Spleen (tissue), 11 donors: ENCODE measurements at regions not wholly inside any gene's neighbourhood (a gene's known extent, or its start where the extent isn't known, plus 50 kb on each side); places are given as distances from the start of the nearest gene placed in this dataset.
A peak's percentile ranks its signal among the peaks of the same experiment; 100 is the strongest.
"Not testable (repeated sequence)": the region's sequence is repeated elsewhere in the genome, so short reads cannot be mapped to it uniquely, and the experiment has no call there.

Source experiments
- DNase-seq: peaks from one replicate; pipeline ENCODE4 v3.0.0-alpha.2; 2020
- H3K27ac ChIP-seq, 8 donors: fragments of 200-600 bp; sonication (generic) in 7 of 8; 1 replicate in 4 of 8; 2 replicates in 4 of 8; pipeline versions ENCODE4 v1.5.0 to v1.8.0; 2016 to 2021; ENCODE audit warnings: inconsistent platforms in 4 of 8, mild to moderate bottlenecking in 4 of 8, moderate library complexity in 1 of 8
- H3K27me3 ChIP-seq, 7 donors: fragments of 200-600 bp; sonication (generic) in 6 of 7; replicated peaks in 1 of 7; 1 replicate in 4 of 7; 2 replicates in 3 of 7; pipeline versions ENCODE4 v1.5.0 to v1.8.0; 2016 to 2021; ENCODE audit warnings: inconsistent platforms in 3 of 7, mild to moderate bottlenecking in 1 of 7
- H3K36me3 ChIP-seq, 6 donors: fragments of 200-600 bp; sonication (generic) in 5 of 6; 1 replicate in 4 of 6; 2 replicates in 2 of 6; pipeline versions ENCODE4 v1.5.0 to v1.8.0; 2016 to 2021; ENCODE audit warnings: inconsistent platforms in 2 of 6
- H3K4me1 ChIP-seq, 6 donors: fragments of 200-600 bp; sonication (generic) in 5 of 6; 1 replicate in 3 of 6; 2 replicates in 3 of 6; pipeline versions ENCODE4 v1.5.0 to v1.8.0; 2016 to 2021; ENCODE audit warnings: inconsistent platforms in 3 of 6
- H3K4me3 ChIP-seq, 8 donors: fragments of 200-600 bp; sonication (generic) in 7 of 8; 1 replicate in 4 of 8; 2 replicates in 4 of 8; pipeline versions ENCODE4 v1.5.0 to v1.8.0; 2016 to 2021; ENCODE audit warnings: inconsistent platforms in 4 of 8, mild to moderate bottlenecking in 4 of 8, moderate library complexity in 2 of 8
- H3K9me3 ChIP-seq, 8 donors: fragments of 200-600 bp; sonication (generic) in 7 of 8; 1 replicate in 4 of 8; 2 replicates in 4 of 8; pipeline versions ENCODE4 v1.5.0 to v1.8.0; 2016 to 2021; ENCODE audit warnings: inconsistent platforms in 4 of 8
- POLR2A ChIP-seq, 3 donors: fragments of 450-650 bp; IDR thresholded peaks; one replicate each; pipeline ENCODE4 v1.5.1; 2017; ENCODE audit warnings: antibody characterized with exemption in 3 of 3, mild to moderate bottlenecking in 1 of 3
- POLR2AphosphoS5 ChIP-seq, 3 donors: sonication (generic); formaldehyde crosslinking; IDR thresholded peaks; one replicate each; pipeline ENCODE4 v1.5.1; 2017; ENCODE audit warnings: antibody characterized with exemption in 3 of 3
- WGBS, 5 donors: extraction: QIAGEN DNeasy Blood & Tissue Kit in 3 of 5; methylation state at CpG; one replicate each; pipeline versions ENCODE4 v1.1.5 to v1.1.7; 2013 to 2018; 5-methylcytosine and 5-hydroxymethylcytosine counted together
- intact Hi-C: fragments of 100-400 bp; cut with DNase I; formaldehyde crosslinking; loops from one replicate; pipeline ENCODE4 v1.15.0; 2023; ENCODE audit warnings: low total_unique reads
- TF ChIP-seq, protein P1 (sequence below), 11 experiments: fragments of 200-600 bp in 7 of 11; fragments of 450-650 bp in 4 of 11; sonication (generic) in 4 of 11; IDR thresholded peaks in 8 of 11; conservative IDR thresholded peaks in 3 of 11; 1 replicate in 7 of 11; 2 replicates in 4 of 11; pipeline versions ENCODE4 v1.4.0 to v1.8.0; 2016 to 2021; ENCODE audit warnings: antibody characterized with exemption in 11 of 11, inconsistent platforms in 4 of 11, mild to moderate bottlenecking in 1 of 11
- donor health status: healthy with polysubstance abuse.
- donor health status: DM: no; HTN: no; CAD: no; lungs with moderate emphysema.
- donor health status: DM: no; HTN: no; CAD: no.
- donor health status: Bipolar disorder and iron deficiency.
- donor health status: healthy.
- donor health status: DM: no; HTN: no; CAD: no.
- donor health status: DM: yes; HTN: yes; CAD: no.

DNA sequence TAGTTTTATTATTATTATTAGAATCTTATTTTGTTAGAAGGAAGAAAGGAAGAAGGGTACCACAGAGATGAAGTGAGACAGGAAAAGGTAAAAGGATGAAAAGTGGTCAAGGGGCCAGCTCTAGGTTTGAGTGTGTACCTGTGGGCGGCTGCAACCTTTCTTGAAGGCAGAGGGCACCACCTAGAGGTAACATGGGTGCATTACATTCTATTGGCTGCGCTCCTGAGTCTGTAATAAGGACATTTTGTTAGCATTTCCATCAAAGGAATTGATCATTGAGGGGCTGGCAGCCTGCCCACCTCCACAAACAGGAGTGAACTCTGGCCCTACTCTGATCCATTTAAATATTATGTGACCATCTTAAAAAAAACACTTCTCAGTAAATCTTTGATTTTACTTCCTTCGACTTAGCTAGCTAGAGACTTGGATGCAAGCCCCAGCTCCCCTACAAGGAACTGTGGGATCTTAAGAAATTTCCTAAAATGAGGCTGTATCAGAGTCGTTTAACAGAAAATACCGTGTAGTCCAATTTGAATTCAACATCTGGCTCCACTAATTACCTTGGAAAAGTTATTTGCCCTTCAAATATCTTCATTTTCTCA is 610.4 kb downstream of the IPMK start:
- Histone ChIP-seq H3K36me3 (no peaks in the 10 kb centered on the region), H3K4me1 (no peaks in the 10 kb centered on the region), H3K27ac (no peak overlapping the region), H3K27me3 (no peaks in the 10 kb centered on the region), H3K9me3 (no peaks in the 10 kb centered on the region), H3K4me3 (no peak overlapping the region)
- WGBS, 5 donors = 22 to 36% (median 27%) methylated on average over 5 of the region's 5 CpGs
- intact Hi-C loops = loop anchor here (10.0 kb wide), 1 partner anchor 312 kb away; no protein-coding TSS in a partner anchor
- no peak for DNase-seq
- no peak for TF ChIP-seq POLR2AphosphoS5 (IDR thresholded peaks at IDR 0.05)
- TF ChIP-seq, protein P1, sequence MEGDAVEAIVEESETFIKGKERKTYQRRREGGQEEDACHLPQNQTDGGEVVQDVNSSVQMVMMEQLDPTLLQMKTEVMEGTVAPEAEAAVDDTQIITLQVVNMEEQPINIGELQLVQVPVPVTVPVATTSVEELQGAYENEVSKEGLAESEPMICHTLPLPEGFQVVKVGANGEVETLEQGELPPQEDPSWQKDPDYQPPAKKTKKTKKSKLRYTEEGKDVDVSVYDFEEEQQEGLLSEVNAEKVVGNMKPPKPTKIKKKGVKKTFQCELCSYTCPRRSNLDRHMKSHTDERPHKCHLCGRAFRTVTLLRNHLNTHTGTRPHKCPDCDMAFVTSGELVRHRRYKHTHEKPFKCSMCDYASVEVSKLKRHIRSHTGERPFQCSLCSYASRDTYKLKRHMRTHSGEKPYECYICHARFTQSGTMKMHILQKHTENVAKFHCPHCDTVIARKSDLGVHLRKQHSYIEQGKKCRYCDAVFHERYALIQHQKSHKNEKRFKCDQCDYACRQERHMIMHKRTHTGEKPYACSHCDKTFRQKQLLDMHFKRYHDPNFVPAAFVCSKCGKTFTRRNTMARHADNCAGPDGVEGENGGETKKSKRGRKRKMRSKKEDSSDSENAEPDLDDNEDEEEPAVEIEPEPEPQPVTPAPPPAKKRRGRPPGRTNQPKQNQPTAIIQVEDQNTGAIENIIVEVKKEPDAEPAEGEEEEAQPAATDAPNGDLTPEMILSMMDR (IDR thresholded peaks at IDR 0.05 in 8 of 11, conservative IDR thresholded peaks at IDR 0.05 in 3 of 11) = peak in 9 of 11 experiments; percentile 31 to 72 (median 59)

DNA sequence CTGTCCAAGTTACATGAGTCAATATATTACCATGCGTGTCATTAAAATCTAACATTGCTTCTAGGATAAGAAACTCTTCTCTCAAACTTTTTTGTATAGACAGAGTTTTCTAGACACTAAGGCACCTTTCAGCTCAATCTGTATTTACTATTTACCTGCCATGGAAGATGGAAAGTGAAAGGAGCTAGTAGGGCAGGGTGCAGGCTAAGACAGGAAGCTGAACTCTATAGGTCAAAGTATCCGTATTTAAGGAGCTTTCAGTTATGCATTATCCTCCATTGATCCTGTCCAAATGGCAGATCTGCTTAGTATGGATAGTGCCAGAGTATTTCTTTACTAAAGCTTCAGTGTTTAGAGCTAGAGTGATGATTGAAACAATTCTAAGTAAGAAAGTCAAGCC is 612.8 kb downstream of the IPMK start:
- no peaks in the 10 kb centered on the region for H3K4me1 ChIP-seq
- DNase-seq = no peak
- H3K9me3 ChIP-seq = no peaks in the 10 kb centered on the region
- 68 to 76% (median 70%) methylated on average over 2 of the region's 2 CpGs for WGBS, 5 donors
- H3K36me3 ChIP-seq = no peaks in the 10 kb centered on the region
- no peak overlapping the region for H3K4me3 ChIP-seq
- H3K27ac ChIP-seq = no peak overlapping the region
- intact Hi-C loops = loop anchor here (10.0 kb wide), 1 partner anchor 310 kb away; no protein-coding TSS in a partner anchor
- no peaks in the 10 kb centered on the region for H3K27me3 ChIP-seq
- TF ChIP-seq, protein P1 (IDR thresholded peaks at IDR 0.05 in 8 of 11, conservative IDR thresholded peaks at IDR 0.05 in 3 of 11) = no peak
- no peak for TF ChIP-seq POLR2A (IDR thresholded peaks at IDR 0.05)
- no peak for TF ChIP-seq POLR2AphosphoS5 (IDR thresholded peaks at IDR 0.05)

DNA sequence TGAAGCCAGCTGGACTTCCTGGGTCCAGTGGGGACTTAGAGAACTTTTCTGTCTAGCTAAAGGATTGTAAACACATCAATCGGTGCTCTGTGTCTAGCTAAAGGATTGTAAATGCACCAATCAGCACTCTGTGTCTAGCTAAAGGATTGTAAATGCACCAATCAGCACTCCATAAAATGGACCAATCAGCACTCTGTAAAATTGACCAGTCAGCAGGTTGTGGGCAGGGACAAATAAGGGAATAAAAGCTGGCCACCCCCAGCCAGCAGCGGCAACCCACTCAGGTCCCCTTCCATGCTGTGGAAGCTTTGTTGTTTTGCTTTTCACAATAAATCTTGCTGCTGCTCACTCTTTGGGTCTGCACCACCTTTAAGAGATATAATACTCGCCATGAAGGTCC is 622.6 kb downstream of the IPMK start:
- H3K4me3 ChIP-seq, H3K9me3 ChIP-seq, H3K27ac ChIP-seq, H3K36me3 ChIP-seq, H3K27me3 ChIP-seq, intact Hi-C loops, H3K4me1 ChIP-seq, DNase-seq: not testable (repeated sequence)
- 70 to 86% (median 80%) methylated on average over 3 of the region's 3 CpGs for WGBS, 5 donors

DNA sequence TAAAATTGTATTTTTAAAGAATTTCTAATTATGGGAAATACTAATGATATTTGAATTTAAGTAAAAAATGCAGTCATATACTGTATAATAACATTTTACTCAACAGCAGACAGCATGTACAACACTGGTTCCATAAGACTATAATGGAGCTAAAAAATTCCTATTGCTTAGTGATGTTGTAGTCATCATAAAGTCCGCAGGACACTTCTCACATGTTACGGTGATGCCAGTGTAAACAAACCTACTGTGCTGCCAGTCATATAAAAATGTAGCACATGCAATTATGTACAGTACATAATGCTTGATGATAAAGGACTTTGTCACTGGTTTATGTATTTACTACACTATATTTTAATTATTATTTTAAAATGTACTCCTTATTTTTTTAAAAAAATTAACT is 629.3 kb downstream of the IPMK start:
- no peak overlapping the region for H3K4me3 ChIP-seq
- DNase-seq = no peak
- H3K27ac ChIP-seq = no peak overlapping the region
- no peaks in the 10 kb centered on the region for H3K36me3 ChIP-seq
- TF ChIP-seq POLR2AphosphoS5 (IDR thresholded peaks at IDR 0.05) (no peak), POLR2A (IDR thresholded peaks at IDR 0.05) (no peak)
- TF ChIP-seq, protein P1 (IDR thresholded peaks at IDR 0.05 in 8 of 11, conservative IDR thresholded peaks at IDR 0.05 in 3 of 11) = no peak
- no peaks in the 10 kb centered on the region for H3K27me3 ChIP-seq
- no peaks in the 10 kb centered on the region for H3K9me3 ChIP-seq
- 90 to 96% (median 94%) methylated on average over 2 of the region's 2 CpGs for whole genome bisulfite sequencing, 5 donors
- intact Hi-C loops = no loop called here
- no peaks in the 10 kb centered on the region for H3K4me1 ChIP-seq
